RPMI7951 (cell line): ENCODE measurements at regions not wholly inside any gene's neighbourhood (a gene's known extent, or its start where the extent isn't known, plus 50 kb on each side); places are given as distances from the start of the nearest gene placed in this dataset.

Source experiments
- DNase-seq: peaks from one replicate; pipeline ENCODE4 v3.0.0-alpha.2; 2012; ENCODE audit warnings: low read depth

GRCh38 chr10:117425974-117426566 lies 50.8 kb upstream of the PDZD8 start:
- no peak for DNase-seq

GRCh38 chr10:117424883-117425649 lies 49.8 kb upstream of the PDZD8 start:
- DNase-seq, result no peak
